Psoas muscle (tissue), 7 donors: ENCODE measurements at regions not wholly inside any gene's neighbourhood (a gene's known extent, or its start where the extent isn't known, plus 50 kb on each side); places are given as distances from the start of the nearest gene placed in this dataset.

Experiments used
- ATAC-seq, 4 donors: fragments of 200-7000 bp; cut with Tn5 transposase; one replicate each; pipeline ENCODE4 v1.9.1; 2020; ENCODE audit warnings: moderate library complexity in 3 of 4, mild to moderate bottlenecking in 2 of 4
- DNase-seq, 2 donors: peaks; one replicate each; pipeline ENCODE4 v3.0.0-alpha.2; 2020
- H3K27ac ChIP-seq: fragments of 200-600 bp; one replicate; pipeline ENCODE4 v1.8.0; 2022
- H3K27me3 ChIP-seq, 3 donors: fragments of 200-600 bp in 1 of 3; one replicate each; pipeline versions ENCODE4 v1.6.1 to v1.8.0; 2013 to 2022; ENCODE audit warnings: low read length in 2 of 3, mild to moderate bottlenecking in 2 of 3, moderate library complexity in 1 of 3; ENCODE audit not compliant: insufficient read depth in 3 of 3
- H3K36me3 ChIP-seq, 2 donors: fragments of 200-600 bp in 1 of 2; one replicate each; pipeline versions ENCODE4 v1.6.1 to v1.8.0; 2013 to 2022; ENCODE audit warnings: low read depth in 1 of 2, mild to moderate bottlenecking in 1 of 2, moderate library complexity in 1 of 2; ENCODE audit not compliant: insufficient read depth in 1 of 2
- H3K4me1 ChIP-seq: fragments of 200-600 bp; one replicate; pipeline ENCODE4 v1.8.0; 2022
- H3K4me3 ChIP-seq: fragments of 200-600 bp; one replicate; pipeline ENCODE4 v1.8.0; 2022; ENCODE audit warnings: mild to moderate bottlenecking
- H3K9me3 ChIP-seq: fragments of 200-600 bp; one replicate; pipeline ENCODE4 v1.8.0; 2022
- CTCF ChIP-seq: fragments of 200-600 bp; IDR thresholded peaks from one replicate; pipeline ENCODE4 v1.8.0; 2022; ENCODE audit warnings: antibody characterized with exemption
- WGBS, 3 donors: extraction: QIAGEN DNeasy Blood & Tissue Kit; methylation state at CpG; one replicate each; pipeline versions ENCODE4 v1.1.6 to v1.1.7; 2013; 5-methylcytosine and 5-hydroxymethylcytosine counted together
- intact Hi-C, 2 donors: fragments of 100-400 bp; cut with DNase I; formaldehyde crosslinking; loops; one replicate each; pipeline versions ENCODE4 v1.11.0 to v1.14.2; 2022
- donor health status: healthy with polysubstance abuse.
- donor health status: DM: no; HTN: no; CAD: no; lungs with moderate emphysema.
- donor health status: Bipolar disorder and iron deficiency.
- donor health status: healthy.
- donor health status: DM: yes; HTN: yes; CAD: no.
- donor health status: DM: no; HTN: no; CAD: no.
- donor health status: DM: yes; HTN: yes; CAD: no.

- no peak for DNase-seq
- intact Hi-C loops = no loop called here
- Histone ChIP-seq H3K9me3 (no peaks in the 10 kb centered on the region), H3K4me1 (no peaks in the 10 kb centered on the region), H3K27ac (no peak overlapping the region), H3K27me3 (no peaks in the 10 kb centered on the region), H3K4me3 (no peak overlapping the region), H3K36me3 (no peaks in the 10 kb centered on the region)
- 33 to 38% (median 35%) methylated on average over 5 of the region's 5 CpGs for WGBS, 3 donors
- ATAC-seq = no peak
- TF ChIP-seq CTCF = no peak
Measured at GRCh38 chr14:54121466-54122027, 164.9 kb upstream of the BMP4 start.

- no peak for ATAC-seq
- intact Hi-C loops = no loop called here
- Histone ChIP-seq H3K9me3 (no peaks in the 10 kb centered on the region), H3K27ac (no peak overlapping the region), H3K36me3 (no peaks in the 10 kb centered on the region), H3K4me1 (no peaks in the 10 kb centered on the region), H3K4me3 (no peak overlapping the region), H3K27me3 (no peaks in the 10 kb centered on the region)
- WGBS, 3 donors = 93 to 98% (median 93%) methylated on average over 2 of the region's 2 CpGs
- DNase-seq = no peak
- no peak for TF ChIP-seq CTCF
Measured at GRCh38 chr14:54123841-54124240, 167.2 kb upstream of the BMP4 start.

GRCh38 chr14:54125109-54125508 lies 168.5 kb upstream of the BMP4 start:
- Histone ChIP-seq H3K36me3 (no peaks in the 10 kb centered on the region), H3K9me3 (no peaks in the 10 kb centered on the region), H3K4me1 (no peaks in the 10 kb centered on the region), H3K27ac (no peak overlapping the region), H3K27me3 (no peaks in the 10 kb centered on the region), H3K4me3 (no peak overlapping the region)
- TF ChIP-seq CTCF = no peak
- no peak for DNase-seq
- ATAC-seq = no peak
- intact Hi-C loops = no loop called here
- WGBS, 3 donors = 91 to 95% (median 94%) methylated on average over 3 of the region's 3 CpGs

GRCh38 chr14:54126947-54127346 lies 170.3 kb upstream of the BMP4 start:
- intact Hi-C loops = no loop called here
- no peaks in the 10 kb centered on the region for H3K9me3 ChIP-seq
- WGBS, 3 donors = 97 to 99% (median 98%) methylated on average over 3 of the region's 3 CpGs
- no peak for TF ChIP-seq CTCF
- no peaks in the 10 kb centered on the region for H3K4me1 ChIP-seq
- no peaks in the 10 kb centered on the region for H3K36me3 ChIP-seq
- ATAC-seq = no peak
- H3K27ac ChIP-seq = no peak overlapping the region
- H3K27me3 ChIP-seq = no peaks in the 10 kb centered on the region
- H3K4me3 ChIP-seq = no peak overlapping the region
- no peak for DNase-seq

GRCh38 chr14:54127526-54127925 lies 170.9 kb upstream of the BMP4 start:
- DNase-seq (no peak), ATAC-seq (no peak)
- H3K36me3 ChIP-seq = no peaks in the 10 kb centered on the region
- no peak for TF ChIP-seq CTCF
- H3K27me3 ChIP-seq = no peaks in the 10 kb centered on the region
- no peak overlapping the region for H3K4me3 ChIP-seq
- H3K4me1 ChIP-seq = no peaks in the 10 kb centered on the region
- WGBS, 3 donors = 14 to 36% (median 22%) methylated on average over 2 of the region's 2 CpGs
- intact Hi-C loops = no loop called here
- no peaks in the 10 kb centered on the region for H3K9me3 ChIP-seq
- no peak overlapping the region for H3K27ac ChIP-seq
